HFF-Myc (cell line): ENCODE measurements at regions not wholly inside any gene's neighbourhood (a gene's known extent, or its start where the extent isn't known, plus 50 kb on each side); places are given as distances from the start of the nearest gene placed in this dataset.

Experiments
- DNase-seq: peaks from one replicate; pipeline ENCODE4 v3.0.0-alpha.2; 2011; ENCODE audit warnings: low read depth; ENCODE audit errors: extremely low read depth
- H3K4me3 ChIP-seq: replicated peaks from 2 replicates; pipeline ENCODE4 v1.5.1; 2011; ENCODE audit warnings: low read depth, mild to moderate bottlenecking, control low read depth, low read length
- CTCF ChIP-seq: IDR thresholded peaks from 2 replicates; pipeline ENCODE4 v1.5.1; 2012; ENCODE audit warnings: mild to moderate bottlenecking, low read depth, low read length, control low read depth; ENCODE audit errors: missing control alignments

DNA sequence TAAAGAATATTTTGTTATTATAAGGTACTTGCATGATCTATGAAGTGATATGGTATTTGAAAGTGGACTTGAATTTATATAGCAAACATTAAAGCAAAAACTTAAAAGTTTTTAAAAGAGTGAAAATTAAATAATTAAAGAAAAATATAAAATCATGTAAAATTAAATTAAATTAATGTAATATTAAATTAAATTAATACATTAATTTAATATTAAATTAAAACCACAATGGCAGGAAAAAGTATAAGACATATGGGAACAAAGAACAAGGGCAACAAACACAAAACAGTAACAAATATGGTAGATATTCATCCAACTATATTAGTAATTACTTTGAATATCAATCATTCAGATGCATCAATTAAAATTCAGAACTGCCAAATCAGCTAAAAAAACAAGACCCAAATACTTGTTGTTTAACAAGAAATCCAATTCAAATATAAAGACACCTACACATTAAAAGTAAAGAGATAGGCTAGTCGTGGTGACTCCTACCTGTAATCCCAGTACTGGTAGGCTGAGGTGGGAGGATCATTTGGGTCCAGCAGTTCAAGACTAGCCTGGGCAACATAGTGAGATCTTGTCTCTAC is 992.2 kb upstream of the MIR17HG start:
- DNase-seq, result no peak
- no peak for TF ChIP-seq CTCF
- H3K4me3 ChIP-seq, result no peak overlapping the region

DNA sequence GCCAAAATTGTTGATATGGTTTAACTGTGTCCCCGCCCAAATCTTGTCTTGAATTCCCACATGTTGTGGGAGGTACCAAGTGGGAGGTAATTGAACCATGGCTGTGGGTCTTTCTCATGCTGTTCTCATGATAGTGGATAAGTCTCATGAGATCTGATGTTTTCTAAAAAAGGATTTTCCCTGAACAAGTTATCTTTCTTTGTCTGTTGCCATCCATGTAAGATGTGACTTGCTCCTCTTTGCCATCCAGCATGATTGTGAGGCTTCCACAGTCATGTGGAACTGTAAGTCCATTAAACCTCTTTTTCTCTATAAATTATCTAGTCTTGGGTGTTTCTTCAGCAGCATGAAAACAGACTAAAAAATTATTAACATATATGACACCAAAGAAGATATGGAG is 986.7 kb upstream of the MIR17HG start:
- no peak for DNase-seq
- H3K4me3 ChIP-seq, result no peak overlapping the region
- TF ChIP-seq CTCF, result no peak

- no peak for TF ChIP-seq CTCF
- peak; percentile 19 for DNase-seq
- no peak overlapping the region for H3K4me3 ChIP-seq
Measured at GRCh38 chr13:90362707-90363106, 984.8 kb upstream of the MIR17HG start.

DNA sequence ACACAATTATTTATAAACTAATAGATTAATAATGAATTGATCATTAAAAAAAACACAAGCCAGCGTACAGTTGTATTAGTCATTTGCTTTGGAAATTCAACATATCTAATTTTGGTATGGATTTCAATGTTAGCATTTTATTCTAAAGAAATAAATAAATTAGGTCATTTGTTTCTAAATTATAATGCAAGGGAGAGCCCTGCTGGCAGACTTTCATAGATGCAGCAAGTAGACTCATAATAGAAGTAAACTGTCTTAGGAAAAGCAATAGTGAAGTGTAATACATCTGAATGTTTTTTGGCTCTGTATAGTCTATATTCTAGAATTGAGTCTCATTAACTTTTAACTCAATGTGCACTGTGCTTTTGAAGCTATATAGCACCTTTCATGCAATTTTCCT is 982.4 kb upstream of the MIR17HG start:
- H3K4me3 ChIP-seq, result no peak overlapping the region
- TF ChIP-seq CTCF, result no peak
- no peak for DNase-seq

- DNase-seq, result no peak
- no peak for TF ChIP-seq CTCF
- no peak overlapping the region for H3K4me3 ChIP-seq
Measured at GRCh38 chr13:90374168-90374567, 973.3 kb upstream of the MIR17HG start.

DNA sequence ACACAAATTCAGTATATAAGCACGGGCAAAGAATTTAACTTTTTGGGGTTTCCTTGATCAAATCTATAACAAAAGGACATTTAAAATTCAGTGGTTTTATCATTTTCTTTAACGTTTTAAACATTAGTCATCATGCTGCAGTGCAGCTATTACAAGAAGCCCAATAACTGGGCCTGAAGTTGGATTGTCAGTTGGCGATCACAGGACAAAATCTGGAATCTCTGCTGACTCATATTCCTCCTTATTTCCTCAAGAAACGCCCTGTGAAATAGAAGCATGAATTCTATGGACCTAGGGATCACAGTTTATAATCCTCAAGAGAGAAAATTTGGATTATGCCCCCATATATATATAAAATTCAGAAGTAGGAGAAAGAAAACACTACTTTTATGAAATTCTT is 971.6 kb upstream of the MIR17HG start:
- TF ChIP-seq CTCF, result no peak
- DNase-seq, result peak; percentile 3
- no peak overlapping the region for H3K4me3 ChIP-seq

- no peak for TF ChIP-seq CTCF
- no peak overlapping the region for H3K4me3 ChIP-seq
- no peak for DNase-seq
Measured at GRCh38 chr13:90382425-90382824, 965.1 kb upstream of the MIR17HG start.
